HG02588 (cell line): ENCODE measurements at regions not wholly inside any gene's neighbourhood (a gene's known extent, or its start where the extent isn't known, plus 50 kb on each side); places are given as distances from the start of the nearest gene placed in this dataset.

Experiments used
- ATAC-seq: cut with Tn5 transposase; IDR thresholded peaks from one replicate; pipeline ENCODE4 v1.9.1; 2021; ENCODE audit warnings: mild to moderate bottlenecking, moderate library complexity; ENCODE audit not compliant: unreplicated experiment

DNA sequence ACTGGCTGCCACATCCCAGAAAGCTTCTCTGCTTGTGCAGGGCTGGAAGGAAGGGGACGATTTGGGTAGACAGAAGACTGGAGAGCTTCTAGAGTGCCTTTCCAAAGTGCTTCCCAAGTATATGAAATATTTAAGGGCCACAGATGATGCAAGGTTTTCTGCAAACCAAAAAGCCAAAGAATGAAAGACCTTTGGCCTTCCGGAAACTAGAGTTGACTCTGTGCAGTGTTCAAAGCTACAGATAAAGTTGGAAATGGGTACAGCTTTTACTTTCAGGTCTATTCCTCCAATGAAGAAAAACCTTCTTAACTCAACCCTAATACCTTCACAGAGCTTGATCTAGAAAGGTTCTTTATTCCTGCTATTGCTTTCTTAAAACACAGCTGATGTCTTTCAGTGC is 253.0 kb upstream of the KLHL29 start:
- no peak for ATAC-seq

DNA sequence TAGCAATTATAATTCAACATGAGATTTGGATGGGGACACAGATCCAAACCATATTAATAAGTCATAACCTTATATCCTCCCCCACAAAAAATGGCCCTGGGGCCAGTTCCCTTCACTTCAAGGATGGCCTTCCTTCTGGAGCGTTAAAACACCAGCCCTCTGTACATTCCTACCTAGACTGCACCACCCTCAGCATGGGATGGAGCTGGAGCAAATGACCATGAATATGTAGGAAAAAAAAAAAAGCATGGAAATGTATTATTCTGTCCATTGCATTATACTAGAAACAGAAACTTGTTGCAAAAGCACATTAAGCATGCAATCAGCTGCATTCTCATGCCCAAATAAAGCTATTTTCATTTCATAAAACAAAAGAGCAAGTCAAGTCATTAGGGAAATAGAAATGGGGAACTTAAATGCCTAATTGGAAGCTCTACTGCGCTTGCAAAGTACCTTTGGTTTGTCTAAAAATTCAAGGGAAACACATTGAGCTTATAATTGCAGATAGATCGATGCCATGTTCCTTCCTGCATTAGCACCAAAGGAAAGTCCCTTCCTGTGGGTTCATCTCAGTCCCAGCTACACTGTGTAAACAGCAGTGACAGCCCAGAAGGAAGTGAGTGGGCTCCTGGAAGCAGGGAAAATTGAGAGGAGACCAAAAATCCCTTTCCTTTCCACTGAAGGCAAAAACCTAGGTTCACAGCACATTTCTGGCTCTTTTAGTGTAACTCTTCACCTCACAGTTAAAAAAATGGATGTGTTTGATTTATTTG is 252.0 kb upstream of the KLHL29 start:
- no peak for ATAC-seq

DNA sequence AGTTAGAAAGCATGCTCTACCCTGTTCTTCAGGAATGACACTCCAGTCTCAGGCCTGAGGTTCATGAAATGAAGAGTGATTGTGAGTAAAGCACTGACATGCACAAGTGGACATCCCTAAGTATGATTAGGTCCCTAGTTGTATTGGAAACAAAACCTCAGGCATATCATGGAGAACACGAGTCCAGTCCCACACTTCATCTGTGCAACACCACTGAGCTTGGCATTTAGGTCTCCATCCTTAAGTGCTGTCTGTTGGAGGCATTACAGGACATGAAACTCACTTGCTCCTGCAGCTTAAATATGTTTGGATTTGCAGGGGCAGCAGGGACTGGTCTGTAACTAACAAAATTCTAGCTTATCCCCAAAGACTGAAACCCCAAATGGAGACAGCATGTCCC is 250.3 kb upstream of the KLHL29 start:
- ATAC-seq: no peak

DNA sequence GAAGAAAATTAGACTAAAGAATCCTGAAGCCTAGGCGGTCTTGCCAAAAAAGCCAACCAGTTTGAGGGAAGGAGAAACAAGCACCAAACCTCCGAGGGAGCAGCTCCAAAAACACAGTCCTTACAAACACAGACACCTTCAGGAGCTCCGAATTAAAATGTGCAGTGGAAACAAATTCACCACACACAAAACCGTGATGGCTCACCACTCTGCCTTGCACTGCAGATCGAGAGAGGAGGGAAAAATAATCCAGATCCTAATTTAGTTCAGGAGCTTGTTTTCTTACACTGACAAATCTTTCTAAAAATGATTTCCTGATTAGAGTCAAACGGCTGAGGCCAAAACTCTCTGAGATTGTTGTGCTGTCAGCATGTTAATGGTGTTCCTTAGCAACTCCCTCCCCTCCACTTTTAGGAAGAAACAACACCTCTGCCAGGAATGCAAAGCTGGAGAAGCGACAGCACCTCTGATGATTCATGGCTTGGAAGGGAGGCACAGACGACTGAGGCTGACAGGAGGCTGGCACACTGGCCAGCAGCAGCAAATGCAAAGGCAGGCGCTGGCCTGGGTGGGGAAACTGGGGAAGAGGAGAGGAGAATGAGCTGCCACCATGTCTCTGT is 249.4 kb upstream of the KLHL29 start:
- ATAC-seq: no peak

DNA sequence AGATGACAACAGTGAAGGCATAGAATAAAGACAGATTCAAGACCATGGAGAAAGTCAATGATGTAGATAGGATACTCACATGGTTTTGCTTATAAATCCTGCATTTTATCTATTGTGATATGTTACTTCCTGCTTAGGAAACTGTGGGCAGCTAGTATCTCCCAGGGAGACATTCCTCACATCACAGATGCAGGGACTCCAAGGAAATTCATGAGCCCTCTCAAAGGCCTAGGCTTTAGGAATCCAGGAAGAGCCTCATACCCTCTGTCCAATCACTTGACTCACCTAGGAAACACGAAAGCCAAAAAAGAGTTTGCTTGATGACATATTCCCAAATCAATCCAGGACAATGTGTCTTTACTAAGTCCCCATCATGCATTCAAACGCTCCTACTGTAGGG is 247.8 kb upstream of the KLHL29 start:
- no peak for ATAC-seq

DNA sequence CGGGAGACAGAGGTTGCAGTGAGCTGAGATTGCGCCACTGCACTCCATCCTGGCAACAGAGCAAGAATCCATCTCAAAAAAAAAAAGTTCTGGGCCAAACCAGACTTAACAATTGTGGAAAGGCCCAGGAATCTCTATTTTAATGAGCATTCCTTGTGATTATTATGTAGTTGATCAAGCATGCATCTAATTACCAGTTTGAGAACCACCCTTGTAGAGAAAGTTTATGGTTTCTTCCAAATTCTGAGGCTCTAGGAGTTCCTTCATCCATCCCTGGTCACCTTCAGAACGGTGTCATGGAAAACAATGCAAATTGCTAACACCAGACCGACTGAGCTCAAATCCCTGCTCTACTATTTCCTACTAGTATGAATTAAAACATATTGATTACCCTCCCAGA is 246.3 kb upstream of the KLHL29 start:
- ATAC-seq: no peak

DNA sequence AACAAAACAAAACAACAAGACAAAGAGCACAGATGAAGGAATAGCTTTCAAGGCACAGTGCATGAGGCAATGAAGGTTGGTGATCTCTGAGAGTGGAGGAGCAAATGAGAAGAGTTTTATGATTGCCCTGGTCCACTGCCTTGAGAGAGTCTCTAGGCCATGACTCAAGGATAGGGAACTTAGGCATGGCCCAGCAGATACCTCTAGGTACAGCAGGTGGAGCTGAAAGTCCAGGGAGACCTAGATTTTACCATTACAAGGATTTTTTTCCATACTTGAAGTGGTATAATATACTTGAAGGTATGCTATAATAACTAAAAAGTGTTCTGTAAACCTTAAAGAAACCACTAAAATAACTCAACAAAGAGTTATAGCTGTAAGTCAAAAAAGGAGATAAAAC is 239.5 kb upstream of the KLHL29 start:
- no peak for ATAC-seq

DNA sequence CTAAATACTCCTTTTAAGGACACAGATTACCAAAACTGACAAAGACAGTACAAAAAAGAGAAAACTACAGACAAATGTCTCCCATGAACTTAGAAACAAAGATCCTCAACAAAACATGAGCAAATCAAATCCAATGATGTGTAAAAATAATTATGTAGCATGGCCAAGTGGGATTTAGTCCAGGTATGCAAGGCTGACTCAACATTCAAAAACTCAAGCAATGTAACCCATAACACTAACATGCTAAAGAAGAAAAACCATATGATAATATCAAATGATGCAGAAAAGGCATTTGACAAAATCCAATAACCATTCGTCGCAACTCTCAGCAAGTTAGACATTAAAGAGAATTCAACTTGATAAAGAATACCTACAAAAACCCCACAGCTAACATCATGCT is 239.0 kb upstream of the KLHL29 start:
- no peak for ATAC-seq

DNA sequence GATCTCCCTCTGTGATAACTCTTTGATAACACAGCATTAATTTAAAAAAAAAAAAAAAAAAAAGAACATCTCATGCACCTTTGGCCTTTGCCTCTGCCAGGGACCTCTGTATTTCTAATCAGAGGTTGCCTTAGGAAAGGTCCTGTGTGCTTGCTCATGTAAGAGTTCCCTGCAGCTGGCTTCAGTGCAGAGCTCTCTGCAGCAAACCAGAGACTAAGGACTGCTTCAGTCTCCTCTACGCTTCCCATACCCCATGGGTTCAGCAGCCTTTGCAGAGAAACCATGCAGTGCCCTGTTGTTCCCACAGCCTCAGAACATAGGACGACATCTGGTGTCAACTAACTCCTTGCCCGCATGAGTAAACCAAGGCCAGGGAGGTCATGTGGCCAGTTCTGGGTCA is 236.6 kb upstream of the KLHL29 start:
- ATAC-seq: no peak

DNA sequence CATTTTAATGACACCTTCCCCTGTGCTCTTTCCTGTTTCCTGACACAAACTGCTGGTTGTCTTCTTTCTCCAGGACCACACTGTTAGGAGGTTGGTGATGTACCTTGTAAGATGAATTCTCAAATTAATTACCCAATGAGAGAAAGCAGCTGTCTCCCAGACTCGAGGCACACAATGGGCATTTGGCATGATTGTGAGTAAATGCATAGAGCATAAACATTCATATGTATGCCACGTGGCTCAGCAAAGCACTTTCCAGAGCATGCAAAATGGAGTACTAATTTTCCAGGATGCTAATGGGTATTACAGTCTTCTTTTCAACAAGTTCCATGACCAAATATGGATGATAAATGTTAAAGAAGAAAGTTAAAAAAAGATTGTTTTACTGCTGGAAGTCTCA is 235.2 kb upstream of the KLHL29 start:
- no peak for ATAC-seq

DNA sequence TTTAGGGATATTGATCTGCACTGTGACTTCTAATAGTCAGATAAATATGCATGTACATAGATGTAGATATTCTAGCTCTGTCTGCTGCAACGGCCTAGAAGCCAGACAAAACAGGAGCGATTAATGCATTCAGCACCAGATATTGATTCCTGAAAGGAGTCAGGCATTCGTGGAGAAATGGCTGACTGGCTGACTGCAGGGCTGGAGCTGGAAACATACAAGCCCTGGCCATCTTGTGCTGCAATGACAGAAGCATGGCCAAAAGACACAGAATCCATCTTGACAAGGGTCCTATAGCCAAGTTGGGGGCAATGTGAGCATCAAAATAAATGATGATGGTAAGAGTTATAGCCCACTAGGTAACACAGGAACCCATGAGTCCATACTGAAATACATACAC is 231.5 kb upstream of the KLHL29 start:
- ATAC-seq: no peak

DNA sequence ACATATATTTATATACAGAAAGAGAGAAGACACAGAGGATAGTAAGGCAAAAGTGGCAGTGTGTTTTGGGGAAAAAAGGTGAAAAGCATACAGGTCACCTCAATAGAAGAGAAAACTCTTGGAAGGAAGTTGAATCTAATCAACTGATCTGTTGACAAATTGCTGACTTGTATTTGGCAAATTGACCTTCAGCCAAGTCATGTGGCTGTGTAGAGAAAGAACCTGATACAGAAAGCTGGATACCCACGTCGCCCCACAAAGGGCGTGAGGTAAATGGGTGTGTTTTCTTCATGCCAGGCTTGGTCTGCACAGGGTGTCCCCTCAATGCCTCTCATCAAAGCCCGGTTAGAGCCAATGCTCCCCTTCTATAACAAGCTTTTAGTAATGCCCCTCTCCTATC is 230.0 kb upstream of the KLHL29 start:
- no peak for ATAC-seq

DNA sequence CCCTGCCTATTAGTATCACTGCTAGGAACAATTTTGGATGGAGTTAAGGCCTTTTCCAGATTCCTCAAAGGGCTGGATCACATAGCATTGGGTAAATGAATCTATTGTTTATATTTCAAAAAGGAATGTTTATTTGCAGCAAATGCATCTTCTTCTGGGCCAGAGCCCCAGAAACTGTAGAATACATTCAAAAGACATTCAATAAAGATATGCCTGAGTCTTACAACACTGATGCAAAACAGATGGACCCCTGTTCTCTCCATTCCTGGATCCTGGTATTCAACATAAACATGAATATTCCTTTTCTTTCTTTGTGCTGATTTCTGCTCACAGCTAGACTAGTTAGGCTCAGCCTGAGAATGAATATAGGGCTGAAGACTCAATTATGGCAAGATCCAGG is 227.2 kb upstream of the KLHL29 start:
- ATAC-seq: no peak

DNA sequence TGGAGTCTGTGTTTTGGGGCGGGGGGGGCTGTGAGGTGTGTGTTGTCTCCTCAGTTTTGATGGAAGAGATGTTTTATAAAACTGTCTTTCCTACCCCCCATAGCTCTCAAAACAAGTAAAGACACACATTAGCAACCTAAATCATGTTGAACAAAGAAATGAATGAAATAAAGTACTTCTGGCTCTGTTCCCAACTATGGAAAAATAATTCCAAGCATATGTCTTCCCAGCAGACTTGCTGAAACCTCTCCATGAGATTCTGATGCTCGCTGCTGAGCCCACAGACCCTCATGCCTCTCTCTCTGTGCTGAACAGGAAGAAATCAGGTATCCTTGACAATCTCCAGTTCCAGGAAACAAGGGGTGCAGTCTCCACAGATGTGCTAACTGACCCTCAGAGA is 226.7 kb upstream of the KLHL29 start:
- no peak for ATAC-seq

DNA sequence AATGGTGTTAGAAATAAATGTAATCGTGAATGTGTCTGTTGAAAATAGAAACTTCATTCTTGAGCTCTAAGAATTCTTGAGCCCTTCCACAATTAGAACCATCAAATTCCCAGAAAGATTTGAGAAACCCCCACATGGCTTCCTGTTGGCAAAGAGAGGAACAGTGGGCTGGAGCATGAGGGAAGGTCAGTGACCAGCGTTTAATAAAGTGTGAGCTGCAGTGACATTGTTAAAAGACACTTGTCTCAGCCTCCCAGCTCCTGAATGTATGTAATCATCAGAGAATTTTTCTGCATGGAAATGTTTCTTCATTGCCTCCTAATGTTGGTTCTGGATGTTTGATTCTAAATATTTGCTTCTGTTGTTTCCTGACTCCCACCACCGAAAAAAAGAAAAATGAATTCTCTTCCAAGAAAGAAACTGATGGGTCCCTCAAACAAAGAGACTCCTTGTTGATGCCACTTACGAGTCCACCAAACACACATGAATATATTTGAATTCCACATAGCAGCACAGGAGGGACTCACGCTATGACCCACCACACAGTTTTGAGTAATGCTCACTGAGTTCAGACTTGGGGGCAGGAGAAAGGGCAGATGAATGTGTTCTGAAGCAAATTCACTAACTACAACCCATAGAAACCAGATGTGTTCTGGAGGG is 225.1 kb upstream of the KLHL29 start:
- ATAC-seq: no peak

DNA sequence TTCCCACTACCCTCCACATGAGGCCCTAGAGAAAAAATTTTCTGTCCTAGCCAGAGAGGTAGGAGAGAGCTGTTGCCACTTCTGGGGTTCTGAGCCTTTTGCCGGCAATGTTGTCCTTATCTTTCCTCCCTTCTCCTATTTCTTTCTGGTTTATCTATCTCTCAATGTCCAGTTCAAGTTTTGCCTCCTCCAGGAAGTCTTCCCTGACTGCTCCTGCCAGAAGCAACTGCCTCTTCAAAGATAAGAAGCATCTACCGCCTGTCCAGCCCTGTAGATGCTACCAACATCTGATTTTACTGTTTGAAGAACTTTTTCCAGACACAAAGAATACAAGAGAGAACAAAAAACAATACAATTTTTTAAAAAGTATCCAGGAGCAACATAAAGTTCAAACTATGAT is 220.8 kb upstream of the KLHL29 start:
- no peak for ATAC-seq

DNA sequence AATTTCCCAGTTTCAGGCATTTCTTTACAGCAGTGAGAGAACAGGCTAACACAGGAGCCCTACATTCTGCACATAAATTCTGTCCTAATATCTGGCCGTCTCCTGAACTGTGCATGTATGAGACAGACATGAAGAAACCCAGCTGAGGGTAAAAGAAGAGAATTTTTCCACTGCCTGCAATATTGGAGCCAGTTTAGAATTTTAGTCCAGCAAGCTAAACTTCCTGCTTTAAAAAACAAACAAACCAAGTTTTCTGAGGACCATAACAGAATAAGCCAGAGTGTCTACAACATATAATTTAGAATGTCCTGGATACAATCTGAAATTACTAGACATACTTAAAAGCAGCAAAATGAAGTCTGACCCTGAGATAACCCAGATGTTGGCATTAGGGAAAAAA is 215.1 kb upstream of the KLHL29 start:
- no peak for ATAC-seq

DNA sequence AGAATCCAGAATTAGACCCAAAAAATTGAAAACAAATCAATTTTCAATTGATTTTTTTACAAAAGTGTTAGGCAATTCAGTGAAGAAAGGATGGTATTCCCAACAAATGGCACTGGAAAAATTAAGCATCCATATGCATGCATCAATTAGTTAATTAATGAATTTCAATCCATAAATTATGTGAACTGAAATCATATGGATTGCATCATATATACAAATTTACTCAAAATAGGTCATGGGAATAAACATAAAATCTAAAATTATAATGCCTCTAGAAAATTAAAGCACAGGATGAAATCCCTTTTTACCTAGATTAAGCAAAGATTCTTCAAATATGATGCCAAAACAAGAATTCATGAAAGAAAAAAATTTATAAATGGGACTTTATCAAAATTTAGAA is 213.9 kb upstream of the KLHL29 start:
- ATAC-seq: no peak

DNA sequence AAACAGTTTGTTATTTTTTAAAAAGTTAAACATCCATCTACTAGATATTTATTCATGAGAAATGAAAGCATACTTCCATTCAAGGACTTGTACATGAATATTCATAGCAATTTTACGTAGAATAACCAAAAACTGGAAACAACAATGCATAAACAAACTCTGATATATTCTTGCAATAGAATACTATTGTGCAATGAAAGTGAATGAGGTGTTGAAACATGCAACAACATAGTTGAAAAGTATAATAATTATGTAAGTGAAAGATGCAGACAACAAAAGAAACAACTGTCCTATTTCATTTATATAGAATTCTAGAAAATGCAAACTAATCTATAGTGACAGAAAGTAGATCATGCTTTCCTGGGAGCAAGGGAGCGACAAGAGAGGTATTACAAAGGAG is 206.6 kb upstream of the KLHL29 start:
- ATAC-seq: no peak

DNA sequence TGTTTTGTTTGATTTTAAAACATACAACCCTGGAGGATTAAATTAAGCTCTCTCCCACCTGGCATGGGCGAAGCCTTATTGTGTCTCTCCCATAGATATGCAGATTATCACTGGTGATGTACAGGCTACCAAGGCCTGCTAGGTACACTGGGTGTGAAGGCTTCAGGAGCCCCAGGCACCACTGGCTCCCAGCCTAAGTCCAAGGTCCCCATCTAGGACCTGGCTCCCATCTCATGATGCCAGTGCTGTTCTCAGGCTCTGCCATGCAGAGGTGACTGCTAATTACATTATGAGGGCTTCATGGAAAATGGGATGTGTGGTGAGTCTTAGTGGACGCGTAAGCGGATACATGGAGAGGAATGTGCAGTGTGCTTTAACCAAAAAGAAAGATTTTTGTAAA is 201.2 kb upstream of the KLHL29 start:
- ATAC-seq: no peak

DNA sequence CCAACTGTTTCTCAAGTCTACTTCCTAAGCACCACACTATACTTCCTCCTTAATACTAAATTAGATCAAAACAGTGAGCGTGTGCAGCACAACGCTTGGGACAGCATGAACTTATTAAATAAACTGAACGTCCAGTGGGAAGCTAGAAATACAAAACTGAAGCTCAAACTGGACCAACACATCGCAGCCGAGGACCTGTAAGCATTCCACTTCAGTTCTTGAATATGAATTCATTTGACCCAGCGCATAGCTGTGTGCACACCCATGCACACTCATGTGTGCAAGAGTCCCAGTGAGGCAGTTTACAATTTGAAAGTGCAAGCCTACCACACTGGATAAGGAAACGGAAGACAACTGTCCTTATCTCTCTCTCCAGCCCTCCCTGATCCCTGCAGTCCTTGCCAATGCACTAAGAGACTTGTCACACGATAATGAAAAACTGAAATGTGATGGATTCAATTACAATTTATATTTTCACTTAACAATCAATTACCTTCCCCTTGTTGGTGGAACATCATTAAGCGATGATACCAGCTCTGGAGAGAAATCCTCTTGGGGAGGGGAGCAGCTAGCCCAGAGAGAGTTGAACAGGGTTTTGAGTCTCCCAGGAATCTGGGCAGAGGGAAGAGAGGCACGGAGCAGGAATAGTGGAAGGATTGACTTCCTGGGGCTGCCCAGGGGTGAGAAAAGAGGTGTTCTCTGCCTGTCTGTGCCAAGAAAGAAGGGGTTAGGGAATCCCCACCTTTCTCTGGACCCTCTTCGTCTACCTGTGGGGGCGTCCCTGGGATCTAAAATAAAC is 186.5 kb upstream of the KLHL29 start:
- ATAC-seq: no peak
